ENCODE measurements at regions not wholly inside any gene's neighbourhood (a gene's known extent, or its start where the extent isn't known, plus 50 kb on each side); places are given as distances from the start of the nearest gene placed in this dataset.

DNA sequence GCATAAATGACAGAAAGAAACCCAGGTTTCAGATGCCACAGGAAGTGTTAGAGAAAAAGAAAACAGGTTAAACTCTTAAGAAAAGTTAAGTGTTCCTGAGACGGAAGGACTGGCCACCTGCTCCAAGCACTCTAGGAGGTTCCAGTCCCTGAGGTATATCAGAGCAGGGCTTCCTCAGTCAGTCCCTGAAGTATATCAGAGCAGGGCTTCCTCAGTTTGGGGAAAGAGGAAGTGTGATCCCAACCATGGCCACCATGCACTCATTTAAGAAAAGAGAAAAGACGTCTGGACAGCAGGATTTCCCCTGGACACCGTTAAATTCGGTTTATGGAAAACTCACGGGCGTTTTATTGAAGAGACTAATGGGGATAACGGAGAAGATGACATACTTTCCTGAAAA, 133.4 kb upstream of the PFKP start:
- H3K27me3 Mint-ChIP-seq (ENCODE audit: insufficient read depth): peaks cover 39% of the 10 kb centered on the region
- no peak overlapping the region for H3K4me3 Mint-ChIP-seq
- DNase-seq: no peak
- no peaks in the 10 kb centered on the region for H3K9me3 Mint-ChIP-seq
- TF ChIP-seq, protein P1, sequence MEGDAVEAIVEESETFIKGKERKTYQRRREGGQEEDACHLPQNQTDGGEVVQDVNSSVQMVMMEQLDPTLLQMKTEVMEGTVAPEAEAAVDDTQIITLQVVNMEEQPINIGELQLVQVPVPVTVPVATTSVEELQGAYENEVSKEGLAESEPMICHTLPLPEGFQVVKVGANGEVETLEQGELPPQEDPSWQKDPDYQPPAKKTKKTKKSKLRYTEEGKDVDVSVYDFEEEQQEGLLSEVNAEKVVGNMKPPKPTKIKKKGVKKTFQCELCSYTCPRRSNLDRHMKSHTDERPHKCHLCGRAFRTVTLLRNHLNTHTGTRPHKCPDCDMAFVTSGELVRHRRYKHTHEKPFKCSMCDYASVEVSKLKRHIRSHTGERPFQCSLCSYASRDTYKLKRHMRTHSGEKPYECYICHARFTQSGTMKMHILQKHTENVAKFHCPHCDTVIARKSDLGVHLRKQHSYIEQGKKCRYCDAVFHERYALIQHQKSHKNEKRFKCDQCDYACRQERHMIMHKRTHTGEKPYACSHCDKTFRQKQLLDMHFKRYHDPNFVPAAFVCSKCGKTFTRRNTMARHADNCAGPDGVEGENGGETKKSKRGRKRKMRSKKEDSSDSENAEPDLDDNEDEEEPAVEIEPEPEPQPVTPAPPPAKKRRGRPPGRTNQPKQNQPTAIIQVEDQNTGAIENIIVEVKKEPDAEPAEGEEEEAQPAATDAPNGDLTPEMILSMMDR (IDR thresholded peaks at IDR 0.05): no peak
- H3K4me1 Mint-ChIP-seq (ENCODE audit: low read depth): peaks cover 12% of the 10 kb centered on the region
- H3K36me3 Mint-ChIP-seq (ENCODE audit: low read depth): no peaks in the 10 kb centered on the region
- no peak overlapping the region for H3K27ac Mint-ChIP-seq

DNA sequence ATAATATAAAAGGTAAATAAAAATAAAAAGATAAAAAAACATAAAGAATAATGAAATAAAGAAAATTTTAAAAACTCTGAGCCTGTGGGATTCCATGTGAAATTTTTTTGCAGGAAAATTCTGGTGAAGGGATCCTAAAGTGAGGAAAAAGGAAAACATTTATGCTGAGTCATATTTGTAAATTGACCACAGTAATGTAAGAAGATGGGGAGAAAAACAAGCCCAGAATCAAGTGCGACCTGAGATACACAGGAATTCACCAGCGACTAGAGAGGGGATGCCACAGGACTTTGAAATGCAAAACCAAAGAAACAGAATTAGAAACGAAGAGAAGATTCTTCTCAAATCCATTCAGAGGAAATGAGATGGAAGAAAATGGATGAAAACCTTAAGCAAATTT, 133.8 kb upstream of the PFKP start:
- no peak overlapping the region for H3K27ac Mint-ChIP-seq

DNA sequence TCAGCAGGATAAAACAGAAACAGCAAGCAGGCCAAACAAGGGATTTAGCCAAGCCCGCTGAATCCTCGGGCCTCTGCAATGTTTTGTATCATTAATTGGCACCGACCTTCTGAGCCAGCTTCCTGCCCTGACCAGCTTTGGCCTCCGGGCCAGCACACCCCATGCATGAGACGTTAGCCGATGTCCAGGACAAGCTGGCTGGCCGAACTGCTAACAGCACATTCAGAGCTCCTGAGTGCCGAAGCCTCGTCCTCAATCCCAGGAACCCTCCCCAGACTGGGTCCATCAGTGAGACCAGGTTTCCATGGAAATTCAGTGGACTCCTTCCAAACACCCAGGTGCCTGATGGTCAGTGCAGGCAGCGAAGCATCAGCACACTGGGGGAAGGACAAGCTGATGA, 134.3 kb upstream of the PFKP start:
- H3K27me3 Mint-ChIP-seq (ENCODE audit: insufficient read depth): peaks cover 42% of the 10 kb centered on the region
- no peak for DNase-seq
- no peaks in the 10 kb centered on the region for H3K36me3 Mint-ChIP-seq (ENCODE audit: low read depth)
- no peak overlapping the region for H3K4me3 Mint-ChIP-seq
- TF ChIP-seq, protein P1 (IDR thresholded peaks at IDR 0.05): no peak
- H3K9me3 Mint-ChIP-seq: no peaks in the 10 kb centered on the region
- H3K4me1 Mint-ChIP-seq (ENCODE audit: low read depth): peaks cover 20% of the 10 kb centered on the region
- no peak overlapping the region for H3K27ac Mint-ChIP-seq

More for the DNA sequence above, 133.8 kb upstream of the PFKP start:
- no peaks in the 10 kb centered on the region for H3K9me3 Mint-ChIP-seq
- TF ChIP-seq, protein P1 (IDR thresholded peaks at IDR 0.05): no peak
- no peak for DNase-seq
- 0 out of 2 replicates have a peak overlapping the region, but pooled peaks have one; percentile 4 for H3K4me3 Mint-ChIP-seq
- peaks cover 39% of the 10 kb centered on the region for H3K27me3 Mint-ChIP-seq (ENCODE audit: insufficient read depth)
- H3K36me3 Mint-ChIP-seq (ENCODE audit: low read depth): no peaks in the 10 kb centered on the region
- peaks cover 16% of the 10 kb centered on the region for H3K4me1 Mint-ChIP-seq (ENCODE audit: low read depth)

DNA sequence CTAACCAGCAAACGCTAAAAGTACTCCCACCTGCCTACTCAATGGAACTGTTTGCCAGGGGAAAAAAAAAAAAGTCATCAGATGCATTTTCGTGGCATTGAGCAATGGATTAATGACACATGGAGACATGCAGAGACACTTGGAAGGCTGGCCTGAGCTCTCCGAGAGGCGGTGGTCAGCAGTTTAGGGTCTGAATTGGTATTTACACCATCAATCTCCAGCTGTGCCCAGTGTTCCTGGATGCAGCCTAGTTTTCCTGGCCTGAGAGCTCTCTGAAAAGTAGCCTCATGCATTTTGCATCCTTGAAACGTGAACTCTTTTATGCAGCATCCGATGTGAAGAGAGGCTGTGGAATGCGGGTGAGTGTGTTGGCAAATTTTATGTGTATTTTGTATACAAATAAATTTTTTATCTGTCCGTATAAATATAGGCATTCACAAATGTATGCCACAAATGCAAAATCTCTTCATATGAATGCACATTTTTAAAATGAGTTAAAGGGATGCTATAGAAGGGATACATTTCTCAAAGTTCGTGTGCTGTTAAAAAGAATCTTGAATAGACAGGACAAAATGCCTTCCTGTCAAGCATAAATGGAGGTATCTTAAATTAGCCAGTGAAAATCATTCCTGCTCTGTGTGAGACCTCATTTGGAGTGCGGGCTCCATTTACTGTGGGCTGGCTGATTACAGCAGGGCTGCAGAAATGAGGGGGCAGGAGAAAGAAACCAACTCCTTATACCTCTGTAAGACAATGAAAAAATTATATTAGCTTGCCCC, 137.7 kb upstream of the PFKP start:
- Mint-ChIP-seq H3K27me3 (ENCODE audit: insufficient read depth) (peaks cover 35% of the 10 kb centered on the region), H3K9me3 (no peaks in the 10 kb centered on the region), H3K27ac (no peak overlapping the region), H3K4me1 (ENCODE audit: low read depth) (peaks cover 32% of the 10 kb centered on the region), H3K36me3 (ENCODE audit: low read depth) (no peaks in the 10 kb centered on the region), H3K4me3 (no peak overlapping the region)
- TF ChIP-seq, protein P1 (IDR thresholded peaks at IDR 0.05): no peak
- DNase-seq: no peak

- H3K27me3 Mint-ChIP-seq (ENCODE audit: insufficient read depth): peaks cover 38% of the 10 kb centered on the region
- H3K9me3 Mint-ChIP-seq: no peaks in the 10 kb centered on the region
- peak; percentile 26 for DNase-seq
- TF ChIP-seq, protein P1 (IDR thresholded peaks at IDR 0.05): peak; percentile 90
- H3K4me3 Mint-ChIP-seq: peak overlapping the region; percentile 51; the same call in 1 of the 2 replicates
- no peak overlapping the region for H3K27ac Mint-ChIP-seq
- no peaks in the 10 kb centered on the region for H3K36me3 Mint-ChIP-seq (ENCODE audit: low read depth)
- peaks cover 24% of the 10 kb centered on the region for H3K4me1 Mint-ChIP-seq (ENCODE audit: low read depth)
These were observed 139.1 kb upstream of the PFKP start for GRCh38 chr10:2927958-2928840.

Measured in HFFc6 (cell line).